Trophoblast cell (in vitro differentiated cells and primary cell): ENCODE measurements at regions not wholly inside any gene's neighbourhood (a gene's known extent, or its start where the extent isn't known, plus 50 kb on each side); places are given as distances from the start of the nearest gene placed in this dataset.

Source experiments
- DNase-seq, 2 donors: peaks; one replicate each; pipeline ENCODE4 v3.0.0-alpha.2; 2016
- H2AFZ ChIP-seq: 2 replicates; pipeline ENCODE4 v1.6.1; 2013; ENCODE audit warnings: low read length, moderate library complexity, mild to moderate bottlenecking; ENCODE audit not compliant: insufficient read depth, poor library complexity
- H2AK5ac ChIP-seq: 2 replicates; pipeline ENCODE4 v1.6.1; 2013; ENCODE audit warnings: mild to moderate bottlenecking, low read length
- H2BK120ac ChIP-seq: 2 replicates; pipeline ENCODE4 v1.6.1; 2013; ENCODE audit warnings: low read length, mild to moderate bottlenecking, moderate library complexity; ENCODE audit not compliant: insufficient read depth, poor library complexity
- H2BK12ac ChIP-seq: 2 replicates; pipeline ENCODE4 v1.6.1; 2013; ENCODE audit warnings: mild to moderate bottlenecking, low read length, moderate library complexity
- H2BK5ac ChIP-seq: 2 replicates; pipeline ENCODE4 v1.6.1; 2013; ENCODE audit warnings: low read length, low read depth, moderate library complexity, mild to moderate bottlenecking; ENCODE audit not compliant: poor library complexity
- H3K14ac ChIP-seq: 2 replicates; pipeline ENCODE4 v1.6.1; 2013; ENCODE audit warnings: mild to moderate bottlenecking, low read length
- H3K18ac ChIP-seq: 2 replicates; pipeline ENCODE4 v1.6.1; 2013; ENCODE audit warnings: mild to moderate bottlenecking, low read length
- H3K23ac ChIP-seq: 2 replicates; pipeline ENCODE4 v1.6.1; 2013; ENCODE audit warnings: low read length
- H3K27ac ChIP-seq: 2 replicates; pipeline ENCODE4 v1.5.1; 2013; ENCODE audit warnings: low read depth, mild to moderate bottlenecking, inconsistent platforms, low read length, moderate library complexity
- H3K27me3 ChIP-seq: 2 replicates; pipeline ENCODE4 v1.6.1; 2013; ENCODE audit warnings: inconsistent platforms, mild to moderate bottlenecking, low read length, moderate library complexity; ENCODE audit not compliant: insufficient read depth
- H3K36me3 ChIP-seq, 2 experiments: 1 replicate in 1 of 2; 2 replicates in 1 of 2; pipeline ENCODE4 v1.6.1; 2013; ENCODE audit warnings: low read length in 2 of 2, mild to moderate bottlenecking in 2 of 2, moderate library complexity in 1 of 2; ENCODE audit not compliant: insufficient read depth in 2 of 2, control insufficient read depth in 1 of 2
- H3K4ac ChIP-seq: 2 replicates; pipeline ENCODE4 v1.6.1; 2013; ENCODE audit warnings: low read depth, mild to moderate bottlenecking, low read length, moderate library complexity
- H3K4me1 ChIP-seq, 2 experiments: 1 replicate in 1 of 2; 2 replicates in 1 of 2; pipeline ENCODE4 v1.6.1; 2013; ENCODE audit warnings: low read length in 2 of 2, mild to moderate bottlenecking in 2 of 2, moderate library complexity in 1 of 2; ENCODE audit not compliant: insufficient read depth in 2 of 2, control insufficient read depth in 1 of 2
- H3K4me2 ChIP-seq: 2 replicates; pipeline ENCODE4 v1.6.1; 2013; ENCODE audit warnings: inconsistent platforms, mild to moderate bottlenecking, low read length, moderate library complexity
- H3K4me3 ChIP-seq: 2 replicates; pipeline ENCODE4 v1.5.1; 2013; ENCODE audit warnings: mild to moderate bottlenecking, low read depth, low read length, inconsistent platforms
- H3K79me1 ChIP-seq: one replicate; pipeline ENCODE4 v1.6.1; 2013; ENCODE audit warnings: low read length
- H3K79me2 ChIP-seq: 2 replicates; pipeline ENCODE4 v1.6.1; 2013; ENCODE audit warnings: low read length, mild to moderate bottlenecking; ENCODE audit not compliant: control insufficient read depth, insufficient read depth, poor library complexity
- H3K9ac ChIP-seq: 2 replicates; pipeline ENCODE4 v1.6.1; 2013; ENCODE audit warnings: mild to moderate bottlenecking, low read length
- H3K9me3 ChIP-seq: 2 replicates; pipeline ENCODE4 v1.6.1; 2013; ENCODE audit warnings: low read depth, mild to moderate bottlenecking, control low read depth, inconsistent platforms, low read length; ENCODE audit not compliant: insufficient read depth
- H4K12ac ChIP-seq: 2 replicates; pipeline ENCODE4 v1.6.1; 2013; ENCODE audit warnings: low read depth, mild to moderate bottlenecking, low read length, moderate library complexity
- H4K8ac ChIP-seq: 2 replicates; pipeline ENCODE4 v1.6.1; 2013; ENCODE audit warnings: low read depth, mild to moderate bottlenecking, low read length, moderate library complexity
- H4K91ac ChIP-seq: one replicate; pipeline ENCODE4 v1.6.1; 2013; ENCODE audit warnings: low read depth, mild to moderate bottlenecking, low read length, moderate library complexity
- WGBS: extraction: QIAGEN DNeasy Blood & Tissue Kit; methylation state at CpG from one replicate; pipeline ENCODE4 v1.1.7; 2013; ENCODE audit warnings: missing lambda C conversion rate; ENCODE audit not compliant: insufficient read length, insufficient coverage; ENCODE audit errors: extremely low coverage; 5-methylcytosine and 5-hydroxymethylcytosine counted together

- no peak overlapping the region for H3K23ac ChIP-seq
- H3K14ac ChIP-seq: no peak overlapping the region
- no peak overlapping the region for H4K91ac ChIP-seq
- WGBS: no CpG with 5 or more reads among the region's 3 CpGs
- H2AFZ ChIP-seq: no peak overlapping the region
- no peak overlapping the region for H2AK5ac ChIP-seq
- DNase-seq: no peak
- no peak overlapping the region for H3K4ac ChIP-seq
- H2BK120ac ChIP-seq: no peak overlapping the region
- no peak overlapping the region for H4K12ac ChIP-seq
- no peak overlapping the region for H2BK5ac ChIP-seq
- no peak overlapping the region for H2BK12ac ChIP-seq
- H3K9ac ChIP-seq: peak overlapping the region; percentile 38
- no peak overlapping the region for H4K8ac ChIP-seq
- no peak overlapping the region for H3K27ac ChIP-seq
- H3K79me1 ChIP-seq: no peaks in the 10 kb centered on the region
- H3K4me2 ChIP-seq: no peak overlapping the region
- H3K4me1 ChIP-seq: no peaks in the 10 kb centered on the region
- no peaks in the 10 kb centered on the region for H3K27me3 ChIP-seq
- no peak overlapping the region for H3K4me3 ChIP-seq
- H3K18ac ChIP-seq: no peak overlapping the region
- no peaks in the 10 kb centered on the region for H3K79me2 ChIP-seq
- H3K36me3 ChIP-seq: no peaks in the 10 kb centered on the region
- H3K9me3 ChIP-seq: no peaks in the 10 kb centered on the region
These were observed 315.8 kb upstream of the KLHL29 start for GRCh38 chr2:23069156-23069555.

DNA sequence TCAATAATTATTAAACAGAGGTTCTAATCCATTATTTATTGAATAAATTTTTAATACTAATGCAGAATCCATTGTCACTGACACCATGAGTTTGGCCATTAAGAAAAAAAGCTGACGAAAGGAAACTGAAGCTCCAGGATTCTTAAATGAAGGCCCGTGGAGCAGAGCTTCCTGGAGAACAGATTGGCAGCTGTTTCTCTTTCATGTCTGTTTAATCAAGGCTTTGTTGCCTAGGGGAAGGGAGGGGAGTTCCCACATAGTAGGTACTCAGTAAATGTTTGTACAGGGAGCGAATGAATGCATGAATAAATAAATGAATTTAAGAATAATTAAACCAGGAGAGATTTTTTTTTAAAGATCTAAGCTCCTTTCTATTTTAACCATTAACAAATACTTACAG lies 315.1 kb upstream of the KLHL29 start:
- Histone ChIP-seq H3K79me1 (no peaks in the 10 kb centered on the region), H2BK12ac (no peak overlapping the region), H3K27me3 (no peaks in the 10 kb centered on the region), H4K8ac (no peak overlapping the region), H3K4me2 (no peak overlapping the region), H4K91ac (no peak overlapping the region), H2BK120ac (no peak overlapping the region), H3K18ac (no peak overlapping the region), H2BK5ac (no peak overlapping the region), H3K36me3 (no peaks in the 10 kb centered on the region), H3K9me3 (no peaks in the 10 kb centered on the region), H3K4me1 (no peaks in the 10 kb centered on the region), H3K4ac (no peak overlapping the region), H2AFZ (no peak overlapping the region), H3K79me2 (no peaks in the 10 kb centered on the region), H4K12ac (no peak overlapping the region), H3K9ac (no peak overlapping the region), H3K23ac (no peak overlapping the region), H3K14ac (no peak overlapping the region), H2AK5ac (no peak overlapping the region), H3K4me3 (no peak overlapping the region), H3K27ac (no peak overlapping the region)
- DNase-seq: no peak
- no CpG with 5 or more reads among the region's 3 CpGs for WGBS

GRCh38 chr2:23073056-23073455 lies 311.9 kb upstream of the KLHL29 start:
- no peak overlapping the region for H3K9ac ChIP-seq
- no peaks in the 10 kb centered on the region for H3K79me1 ChIP-seq
- H3K4me1 ChIP-seq: no peaks in the 10 kb centered on the region
- H3K23ac ChIP-seq: no peak overlapping the region
- no peak overlapping the region for H4K8ac ChIP-seq
- H2BK12ac ChIP-seq: no peak overlapping the region
- H3K4me3 ChIP-seq: no peak overlapping the region
- H2AK5ac ChIP-seq: no peak overlapping the region
- H3K4me2 ChIP-seq: no peak overlapping the region
- no peak overlapping the region for H2BK120ac ChIP-seq
- H2BK5ac ChIP-seq: no peak overlapping the region
- no peak overlapping the region for H2AFZ ChIP-seq
- no peaks in the 10 kb centered on the region for H3K36me3 ChIP-seq
- H3K27me3 ChIP-seq: no peaks in the 10 kb centered on the region
- H3K18ac ChIP-seq: no peak overlapping the region
- no peak overlapping the region for H3K27ac ChIP-seq
- no peak for DNase-seq
- H3K14ac ChIP-seq: no peak overlapping the region
- H4K91ac ChIP-seq: no peak overlapping the region
- no peak overlapping the region for H4K12ac ChIP-seq
- no peak overlapping the region for H3K4ac ChIP-seq
- H3K79me2 ChIP-seq: no peaks in the 10 kb centered on the region
- no peaks in the 10 kb centered on the region for H3K9me3 ChIP-seq

DNA sequence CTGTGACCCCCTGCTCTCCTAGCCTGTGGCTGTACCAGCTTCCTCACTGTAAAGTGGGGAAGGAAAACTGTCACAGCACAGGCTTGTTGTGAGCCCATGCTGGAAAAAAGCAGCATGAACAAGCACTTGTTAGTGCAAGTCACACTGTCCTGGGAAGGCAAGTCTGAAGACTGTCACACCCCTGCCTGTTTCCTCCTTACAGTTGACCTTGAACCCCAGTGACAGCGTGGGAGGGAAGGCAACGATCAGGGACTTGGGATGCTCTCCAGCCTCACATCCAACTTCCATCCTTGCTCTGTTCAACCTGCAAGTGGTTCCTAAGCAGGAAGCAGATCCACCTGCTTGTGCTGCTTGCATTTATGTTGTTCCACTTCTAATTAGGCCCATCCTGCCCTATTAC lies 311.3 kb upstream of the KLHL29 start:
- DNase-seq: no peak
- Histone ChIP-seq H3K14ac (no peak overlapping the region), H2AK5ac (no peak overlapping the region), H3K23ac (no peak overlapping the region), H3K4me2 (no peak overlapping the region), H3K36me3 (no peaks in the 10 kb centered on the region), H3K9ac (no peak overlapping the region), H3K18ac (no peak overlapping the region), H2BK12ac (no peak overlapping the region), H4K8ac (no peak overlapping the region), H2AFZ (no peak overlapping the region), H2BK5ac (no peak overlapping the region), H3K4ac (no peak overlapping the region), H3K9me3 (no peaks in the 10 kb centered on the region), H3K4me1 (no peaks in the 10 kb centered on the region), H3K79me2 (no peaks in the 10 kb centered on the region), H3K79me1 (no peaks in the 10 kb centered on the region), H3K4me3 (no peak overlapping the region), H2BK120ac (no peak overlapping the region), H3K27me3 (no peaks in the 10 kb centered on the region), H3K27ac (no peak overlapping the region), H4K12ac (no peak overlapping the region), H4K91ac (no peak overlapping the region)
- WGBS: no CpG with 5 or more reads among the region's 2 CpGs

DNA sequence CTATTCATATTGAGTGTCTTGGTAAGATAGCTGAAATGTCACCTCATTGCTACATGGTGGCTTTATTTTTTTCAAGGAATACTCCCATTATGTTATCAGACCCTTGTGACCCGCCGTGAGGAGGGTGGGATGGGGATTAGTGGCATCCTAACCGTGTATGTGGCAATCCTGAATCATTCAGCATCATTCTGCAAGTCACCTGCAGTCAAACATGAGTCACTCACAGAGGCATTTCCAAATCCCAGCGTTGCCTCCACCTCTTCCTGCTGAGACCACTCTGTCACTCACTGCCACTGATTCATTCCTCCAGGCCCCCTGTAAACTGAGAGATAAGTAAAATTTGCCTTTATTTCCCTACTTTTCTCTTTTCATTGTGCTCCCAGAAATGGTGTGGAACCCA lies 307.4 kb upstream of the KLHL29 start:
- Histone ChIP-seq H3K18ac (no peak overlapping the region), H3K27ac (no peak overlapping the region), H3K4ac (no peak overlapping the region)

More for the DNA sequence above, 307.4 kb upstream of the KLHL29 start:
- no peak overlapping the region for H4K12ac ChIP-seq
- no peak overlapping the region for H3K4me3 ChIP-seq
- H4K91ac ChIP-seq: no peak overlapping the region
- no peaks in the 10 kb centered on the region for H3K4me1 ChIP-seq
- H2BK120ac ChIP-seq: no peak overlapping the region
- H2AFZ ChIP-seq: no peak overlapping the region
- H3K14ac ChIP-seq: no peak overlapping the region
- H3K79me1 ChIP-seq: no peaks in the 10 kb centered on the region
- no peak overlapping the region for H4K8ac ChIP-seq
- H3K9ac ChIP-seq: no peak overlapping the region
- peak in 1 of 2 donors; percentile 4 for DNase-seq
- H3K79me2 ChIP-seq: no peaks in the 10 kb centered on the region
- H2BK5ac ChIP-seq: no peak overlapping the region
- H3K23ac ChIP-seq: no peak overlapping the region
- H3K27me3 ChIP-seq: no peaks in the 10 kb centered on the region
- WGBS: no CpG with 5 or more reads among the region's 4 CpGs
- no peaks in the 10 kb centered on the region for H3K36me3 ChIP-seq
- no peak overlapping the region for H3K4me2 ChIP-seq
- no peak overlapping the region for H2AK5ac ChIP-seq
- no peaks in the 10 kb centered on the region for H3K9me3 ChIP-seq
- no peak overlapping the region for H2BK12ac ChIP-seq
